HEK293T (cell line): ENCODE measurements at regions not wholly inside any gene's neighbourhood (a gene's known extent, or its start where the extent isn't known, plus 50 kb on each side); places are given as distances from the start of the nearest gene placed in this dataset.
"Not testable (repeated sequence)": the region's sequence is repeated elsewhere in the genome, so short reads cannot be mapped to it uniquely, and the experiment has no call there.

Source experiments
- CTCF ChIA-PET: fragments of 350-600 bp; formaldehyde crosslinking; extraction: SDS; loops from one replicate; lab custom pipeline; 2021; ENCODE audit warnings: antibody characterized with exemption, inconsistent platforms; lab: Yijun Ruan, JAX
- POLR2A ChIA-PET: fragments of 350-600 bp; formaldehyde crosslinking; extraction: SDS; loops from one replicate; lab custom pipeline; 2020; ENCODE audit warnings: antibody characterized with exemption, inconsistent platforms; lab: Yijun Ruan, JAX
- DNase-seq: peaks from one replicate; pipeline ENCODE4 v3.0.0; 2012; ENCODE audit warnings: mixed read lengths; ENCODE audit errors: extremely low spot score
- ARNT ChIP-seq: fragments of 450-650 bp; IDR thresholded peaks from 2 replicates; pipeline ENCODE4 v1.6.1; 2017; ENCODE audit warnings: mild to moderate bottlenecking
- BHLHE40 ChIP-seq: fragments of 450-650 bp; IDR thresholded peaks from 2 replicates; pipeline ENCODE4 v1.6.1; 2016; ENCODE audit warnings: mild to moderate bottlenecking, moderate library complexity, borderline replicate concordance
- CTBP1 ChIP-seq: fragments of 450-650 bp; IDR thresholded peaks from 2 replicates; pipeline ENCODE4 v1.6.1; 2016; ENCODE audit warnings: borderline replicate concordance
- ELF4 ChIP-seq: fragments of 450-650 bp; IDR thresholded peaks from 2 replicates; pipeline ENCODE4 v1.6.1; 2017; ENCODE audit warnings: antibody characterized with exemption
- FOXA1 ChIP-seq: fragments of 450-650 bp; IDR thresholded peaks from 2 replicates; pipeline ENCODE4 v1.6.1; 2016; ENCODE audit warnings: mild to moderate bottlenecking
- FOXK2 ChIP-seq: fragments of 450-650 bp; IDR thresholded peaks from 2 replicates; pipeline ENCODE4 v1.6.1; 2016; ENCODE audit warnings: mild to moderate bottlenecking
- FOXM1 ChIP-seq: fragments of 450-650 bp; IDR thresholded peaks from 2 replicates; pipeline ENCODE4 v1.6.1; 2017; ENCODE audit warnings: mild to moderate bottlenecking, borderline replicate concordance
- HDGF ChIP-seq: fragments of 450-650 bp; IDR thresholded peaks from 2 replicates; pipeline ENCODE4 v1.6.1; 2017; ENCODE audit warnings: antibody characterized with exemption, borderline replicate concordance
- L3MBTL2 ChIP-seq: fragments of 450-650 bp; conservative IDR thresholded peaks from 2 replicates; pipeline ENCODE4 v1.6.1; 2016; ENCODE audit warnings: mild to moderate bottlenecking
- LEF1 ChIP-seq: fragments of 450-650 bp; IDR thresholded peaks from 2 replicates; pipeline ENCODE4 v1.6.1; 2017; ENCODE audit warnings: mild to moderate bottlenecking, borderline replicate concordance
- NFRKB ChIP-seq: fragments of 450-650 bp; IDR thresholded peaks from 2 replicates; pipeline ENCODE4 v1.6.1; 2016; ENCODE audit warnings: mild to moderate bottlenecking, moderate library complexity
- PKNOX1 ChIP-seq: fragments of 450-650 bp; IDR thresholded peaks from 2 replicates; pipeline ENCODE4 v1.6.1; 2016
- SP1 ChIP-seq: fragments of 450-650 bp; IDR thresholded peaks from 2 replicates; pipeline ENCODE4 v1.6.1; 2017
- SUZ12 ChIP-seq: fragments of 450-650 bp; IDR thresholded peaks from 2 replicates; pipeline ENCODE4 v1.6.1; 2016; ENCODE audit warnings: mild to moderate bottlenecking
- TARDBP ChIP-seq: fragments of 450-650 bp; IDR thresholded peaks from 2 replicates; pipeline ENCODE4 v1.6.1; 2016
- ZNF384 ChIP-seq: fragments of 450-650 bp; IDR thresholded peaks from 2 replicates; pipeline ENCODE4 v1.6.1; 2016

GRCh38 chr5:67793966-67794365 lies 421.6 kb upstream of the PIK3R1 start:
- ChIA-PET POLR2A (no interaction called here), CTCF (no interaction called here)

GRCh38 chr5:67793418-67793817 lies 422.1 kb upstream of the PIK3R1 start:
- no peak for DNase-seq
- TF ChIP-seq FOXM1 (no peak), FOXK2 (no peak), CTBP1 (no peak), BHLHE40 (no peak), L3MBTL2 (no peak), TARDBP (no peak), ZNF384 (no peak), SP1 (no peak)
- ChIA-PET POLR2A (no interaction called here), CTCF (no interaction called here)

More at GRCh38 chr5:67793966-67794365, 421.6 kb upstream of the PIK3R1 start:
- TF ChIP-seq TARDBP (no peak), SP1 (no peak), SUZ12 (no peak), FOXA1 (no peak), FOXK2 (no peak), FOXM1 (no peak), PKNOX1 (no peak), HDGF (no peak), BHLHE40 (no peak), CTBP1 (no peak), ELF4 (no peak), NFRKB (no peak), ZNF384 (no peak), ARNT (no peak), LEF1 (no peak), L3MBTL2 (no peak)
- DNase-seq = no peak

GRCh38 chr5:67792891-67793290 lies 422.7 kb upstream of the PIK3R1 start:
- CTCF ChIA-PET = no interaction called here

GRCh38 chr5:67790390-67790789 lies 425.2 kb upstream of the PIK3R1 start:
- TF ChIP-seq L3MBTL2 (no peak), ZNF384 (no peak), FOXK2 (no peak), SUZ12 (no peak), ELF4 (no peak), FOXM1 (no peak), BHLHE40 (no peak), TARDBP (no peak), LEF1 (no peak), ARNT (no peak), HDGF (no peak), PKNOX1 (no peak), CTBP1 (no peak)
- no peak for DNase-seq
- CTCF ChIA-PET = no interaction called here
- POLR2A ChIA-PET = no interaction called here

More at GRCh38 chr5:67792891-67793290, 422.7 kb upstream of the PIK3R1 start:
- POLR2A ChIA-PET = no interaction called here
- DNase-seq = no peak
- TF ChIP-seq TARDBP (no peak), SP1 (no peak), SUZ12 (no peak), FOXM1 (no peak), CTBP1 (no peak), LEF1 (no peak), FOXA1 (no peak), HDGF (no peak), L3MBTL2 (no peak)

GRCh38 chr5:67779893-67780623 lies 435.5 kb upstream of the PIK3R1 start:
- DNase-seq, CTCF ChIA-PET, POLR2A ChIA-PET: not testable (repeated sequence)
- peak; percentile 49; the same call in 1 of the 2 replicates for TF ChIP-seq PKNOX1

- TF ChIP-seq ZNF384 = no peak
- no peak for TF ChIP-seq FOXM1
- no peak for TF ChIP-seq SUZ12
- TF ChIP-seq FOXK2 = no peak
- no peak for TF ChIP-seq HDGF
- TF ChIP-seq L3MBTL2 = no peak
- TF ChIP-seq CTBP1 = no peak
- TF ChIP-seq BHLHE40 = no peak
- no peak for TF ChIP-seq ELF4
- no peak for TF ChIP-seq LEF1
- TF ChIP-seq NFRKB = no peak
- ChIA-PET POLR2A (no interaction called here), CTCF (no interaction called here)
- no peak for DNase-seq
Observed at GRCh38 chr5:67774786-67775185, 440.8 kb upstream of the PIK3R1 start.

- POLR2A ChIA-PET = no interaction called here
- TF ChIP-seq ELF4 (no peak), TARDBP (no peak), SP1 (no peak), LEF1 (no peak), L3MBTL2 (no peak), ARNT (no peak), HDGF (no peak), NFRKB (no peak), PKNOX1 (no peak), SUZ12 (no peak), ZNF384 (no peak), FOXA1 (no peak), FOXM1 (no peak), BHLHE40 (no peak), CTBP1 (no peak), FOXK2 (no peak)
- no peak for DNase-seq
- CTCF ChIA-PET = no interaction called here
Observed at GRCh38 chr5:67774267-67774552, 441.3 kb upstream of the PIK3R1 start.
